ENCODE measurements at regions not wholly inside any gene's neighbourhood (a gene's known extent, or its start where the extent isn't known, plus 50 kb on each side); places are given as distances from the start of the nearest gene placed in this dataset.
A peak's percentile ranks its signal among the peaks of the same experiment; 100 is the strongest.

- Histone ChIP-seq H3K36me3 (no peaks in the 10 kb centered on the region), H3K9me3 (no peaks in the 10 kb centered on the region), H3K4me1 (no peaks in the 10 kb centered on the region), H3K27ac (no peak overlapping the region), H3K27me3 (no peaks in the 10 kb centered on the region), H3K4me3 (no peak overlapping the region)
- DNase-seq (ENCODE audit: extremely low spot score in 2 of 2) = no peak
- intact Hi-C loops (cut with DNase I) = no loop called here
- no peak for TF ChIP-seq POLR2A (IDR thresholded peaks at IDR 0.05)
- no peak for TF ChIP-seq CTCF (IDR thresholded peaks at IDR 0.05)
- TF ChIP-seq POLR2AphosphoS5 (IDR thresholded peaks at IDR 0.05; ENCODE audit: insufficient read depth in 1 of 2, low read depth in 1 of 2) = no peak
Measured at GRCh38 chr18:2395427-2396161, 175.7 kb downstream of the METTL4 start.

GRCh38 chr18:2396162-2396505 is 175.2 kb downstream of the METTL4 start:
- H3K4me1 ChIP-seq = no peaks in the 10 kb centered on the region
- TF ChIP-seq CTCF (IDR thresholded peaks at IDR 0.05) (no peak), POLR2A (IDR thresholded peaks at IDR 0.05) (no peak)
- H3K36me3 ChIP-seq = no peaks in the 10 kb centered on the region
- intact Hi-C loops (cut with DNase I) = no loop called here
- DNase-seq (ENCODE audit: extremely low spot score in 2 of 2) = no peak
- H3K27me3 ChIP-seq = no peaks in the 10 kb centered on the region
- H3K27ac ChIP-seq = no peak overlapping the region
- H3K9me3 ChIP-seq = no peaks in the 10 kb centered on the region
- no peak overlapping the region for H3K4me3 ChIP-seq

- intact Hi-C loops (cut with DNase I) = no loop called here
- Histone ChIP-seq H3K36me3 (no peaks in the 10 kb centered on the region), H3K4me3 (no peak overlapping the region), H3K27me3 (no peaks in the 10 kb centered on the region), H3K9me3 (no peaks in the 10 kb centered on the region), H3K27ac (no peak overlapping the region), H3K4me1 (peaks cover under 1% of the 10 kb centered on the region)
- DNase-seq (ENCODE audit: extremely low spot score in 2 of 2) = no peak
- TF ChIP-seq CTCF (IDR thresholded peaks at IDR 0.05) (no peak), POLR2AphosphoS5 (IDR thresholded peaks at IDR 0.05; ENCODE audit: insufficient read depth in 1 of 2, low read depth in 1 of 2) (no peak), POLR2A (IDR thresholded peaks at IDR 0.05) (no peak)
Measured at GRCh38 chr18:2400701-2401196, 170.6 kb downstream of the METTL4 start.

GRCh38 chr18:2402084-2402483 is 169.2 kb downstream of the METTL4 start:
- no peak overlapping the region for H3K4me3 ChIP-seq
- H3K4me1 ChIP-seq = peaks cover 11% of the 10 kb centered on the region
- no peak overlapping the region for H3K27ac ChIP-seq
- no peak for DNase-seq (ENCODE audit: extremely low spot score in 2 of 2)
- intact Hi-C loops (cut with DNase I) = no loop called here
- no peaks in the 10 kb centered on the region for H3K36me3 ChIP-seq
- no peaks in the 10 kb centered on the region for H3K9me3 ChIP-seq
- TF ChIP-seq CTCF (IDR thresholded peaks at IDR 0.05) (no peak), POLR2AphosphoS5 (IDR thresholded peaks at IDR 0.05; ENCODE audit: insufficient read depth in 1 of 2, low read depth in 1 of 2) (no peak), POLR2A (IDR thresholded peaks at IDR 0.05) (no peak)
- H3K27me3 ChIP-seq = no peaks in the 10 kb centered on the region

GRCh38 chr18:2406544-2406943 is 164.8 kb downstream of the METTL4 start:
- no peaks in the 10 kb centered on the region for H3K9me3 ChIP-seq
- H3K27me3 ChIP-seq = no peaks in the 10 kb centered on the region
- peaks cover 13% of the 10 kb centered on the region for H3K4me1 ChIP-seq
- no peak overlapping the region for H3K4me3 ChIP-seq
- H3K27ac ChIP-seq = no peak overlapping the region
- H3K36me3 ChIP-seq = no peaks in the 10 kb centered on the region
- DNase-seq (ENCODE audit: extremely low spot score in 2 of 2) = no peak
- TF ChIP-seq CTCF (IDR thresholded peaks at IDR 0.05) = no peak
- TF ChIP-seq POLR2AphosphoS5 (IDR thresholded peaks at IDR 0.05; ENCODE audit: insufficient read depth in 1 of 2, low read depth in 1 of 2) = peak in 1 of 2 donors; percentile 16
- intact Hi-C loops (cut with DNase I) = no loop called here
